SH-SY5Y (cell line): ENCODE measurements at regions not wholly inside any gene's neighbourhood (a gene's known extent, or its start where the extent isn't known, plus 50 kb on each side); places are given as distances from the start of the nearest gene placed in this dataset.

Experiments used
- GATA2 ChIP-seq: IDR thresholded peaks from 2 replicates; pipeline ENCODE4 v1.6.1; 2011; ENCODE audit warnings: mild to moderate bottlenecking, low read depth, low read length
- GATA3 ChIP-seq: IDR thresholded peaks from 2 replicates; pipeline ENCODE4 v1.6.1; 2011; ENCODE audit warnings: low read depth, mild to moderate bottlenecking, low read length, moderate library complexity

DNA sequence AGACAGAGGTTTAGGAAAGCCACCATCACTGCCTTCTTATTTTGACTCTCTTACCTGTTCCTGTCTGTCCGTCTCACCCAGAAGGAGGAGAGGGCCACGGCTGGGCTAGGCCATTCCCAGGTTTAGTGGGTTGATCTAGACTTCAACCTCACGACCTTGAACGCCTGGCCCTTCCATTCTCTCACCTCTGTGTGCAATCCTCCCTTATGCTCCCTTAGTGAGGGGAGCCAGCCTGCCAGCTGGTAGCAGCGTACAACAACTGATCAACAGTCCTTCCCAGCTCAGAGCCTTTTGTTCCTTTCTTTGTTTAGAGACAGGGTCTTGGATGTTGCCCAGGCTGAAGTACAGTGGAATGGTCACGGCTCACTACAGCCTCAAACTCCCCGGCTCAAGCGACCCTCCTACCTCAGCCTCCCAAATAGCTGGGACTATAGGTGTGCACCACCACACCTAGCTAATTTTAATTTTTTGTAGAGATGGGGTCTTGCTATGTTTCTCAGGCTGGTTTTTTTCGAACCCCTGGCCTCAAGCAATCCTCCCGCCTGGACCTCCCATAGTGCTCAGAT is 123.9 kb downstream of the ZNF664 start:
- TF ChIP-seq GATA3: no peak
- no peak for TF ChIP-seq GATA2
